ENCODE measurements at regions not wholly inside any gene's neighbourhood (a gene's known extent, or its start where the extent isn't known, plus 50 kb on each side); places are given as distances from the start of the nearest gene placed in this dataset.

GRCh38 chr3:34218706-34219385, 420.4 kb downstream of the PDCD6IP start:
- H3K4me3 ChIP-seq (replicated peaks in 1 of 2; ENCODE audit: low read depth in 2 of 2, low read length in 2 of 2) = no peak overlapping the region
- TF ChIP-seq CTCF (IDR thresholded peaks at IDR 0.05; ENCODE audit: low read depth, low read length) = no peak
- DNase-seq (ENCODE audit: low read depth in 2 of 2) = peak in 1 of 2 donors; percentile 20

DNA sequence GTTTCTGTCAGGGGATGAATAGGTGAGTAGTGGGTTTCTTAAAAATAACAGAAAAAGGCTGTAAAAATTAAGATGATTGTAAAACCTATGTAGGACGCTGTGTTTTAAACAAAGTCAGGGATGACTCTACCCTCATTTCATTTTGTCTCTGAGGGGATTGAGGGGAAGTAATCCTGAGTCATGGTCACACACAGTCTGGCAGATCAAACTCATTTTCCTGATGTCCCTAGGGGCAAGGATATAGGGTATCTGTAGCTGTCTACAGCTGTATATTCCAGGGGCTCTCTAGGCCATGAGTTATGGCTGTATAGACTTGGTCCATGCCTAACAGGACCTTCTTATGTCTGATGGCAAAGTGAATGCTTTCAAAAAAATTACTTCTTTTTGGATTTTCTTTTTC, 421.1 kb downstream of the PDCD6IP start:
- no peak overlapping the region for H3K4me3 ChIP-seq (replicated peaks in 1 of 2; ENCODE audit: low read depth in 2 of 2, low read length in 2 of 2)
- TF ChIP-seq CTCF (IDR thresholded peaks at IDR 0.05; ENCODE audit: low read depth, low read length) = no peak
- peak in 1 of 2 donors; percentile 57 for DNase-seq (ENCODE audit: low read depth in 2 of 2)

- no peak overlapping the region for H3K4me3 ChIP-seq (replicated peaks in 1 of 2; ENCODE audit: low read depth in 2 of 2, low read length in 2 of 2)
- DNase-seq (ENCODE audit: low read depth in 2 of 2) = no peak
- no peak for TF ChIP-seq CTCF (IDR thresholded peaks at IDR 0.05; ENCODE audit: low read depth, low read length)
These were observed 427.5 kb downstream of the PDCD6IP start for GRCh38 chr3:34225821-34226366.

GRCh38 chr3:34229876-34230275, 431.4 kb downstream of the PDCD6IP start:
- TF ChIP-seq CTCF (IDR thresholded peaks at IDR 0.05; ENCODE audit: low read depth, low read length) = no peak
- no peak overlapping the region for H3K4me3 ChIP-seq (replicated peaks in 1 of 2; ENCODE audit: low read depth in 2 of 2, low read length in 2 of 2)
- no peak for DNase-seq (ENCODE audit: low read depth in 2 of 2)

GRCh38 chr3:34235096-34235495, 436.7 kb downstream of the PDCD6IP start:
- no peak for DNase-seq (ENCODE audit: low read depth in 2 of 2)
- no peak overlapping the region for H3K4me3 ChIP-seq (replicated peaks in 1 of 2; ENCODE audit: low read depth in 2 of 2, low read length in 2 of 2)
- no peak for TF ChIP-seq CTCF (IDR thresholded peaks at IDR 0.05; ENCODE audit: low read depth, low read length)

DNA sequence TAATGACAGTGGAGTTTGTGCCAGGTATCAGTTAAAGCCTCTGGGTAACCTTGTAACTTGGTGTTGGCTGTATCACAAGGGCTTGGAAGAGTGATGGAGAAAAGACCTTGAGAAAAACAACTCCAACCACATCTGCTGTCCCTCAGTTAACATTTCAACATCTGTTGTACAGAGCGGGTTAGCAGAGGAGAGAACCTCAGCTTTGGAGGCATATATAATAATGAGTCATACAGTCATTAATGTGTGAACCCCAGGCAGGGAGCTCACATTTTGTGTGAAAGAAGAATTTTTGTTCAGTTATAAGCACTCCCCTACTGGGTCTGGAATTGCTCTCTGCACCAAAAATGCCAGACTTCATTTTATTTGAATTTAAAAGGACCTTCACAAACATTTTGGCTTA, 439.5 kb downstream of the PDCD6IP start:
- peak in 1 of 2 donors; percentile 33 for DNase-seq (ENCODE audit: low read depth in 2 of 2)
- H3K4me3 ChIP-seq (replicated peaks in 1 of 2; ENCODE audit: low read depth in 2 of 2, low read length in 2 of 2) = no peak overlapping the region
- no peak for TF ChIP-seq CTCF (IDR thresholded peaks at IDR 0.05; ENCODE audit: low read depth, low read length)
